ENCODE measurements at regions not wholly inside any gene's neighbourhood (a gene's known extent, or its start where the extent isn't known, plus 50 kb on each side); places are given as distances from the start of the nearest gene placed in this dataset.

GRCh38 chr5:107320846-107321245, 349.9 kb downstream of the EFNA5 start:
- TF ChIP-seq EZH2 (IDR thresholded peaks at IDR 0.05; ENCODE audit: borderline replicate concordance, insufficient read depth, low read depth, low read length, poor library complexity, severe bottlenecking) = no peak
- no peak for TF ChIP-seq CTCF (IDR thresholded peaks at IDR 0.05)
